ENCODE measurements at regions not wholly inside any gene's neighbourhood (a gene's known extent, or its start where the extent isn't known, plus 50 kb on each side); places are given as distances from the start of the nearest gene placed in this dataset.
"Not testable (repeated sequence)": the region's sequence is repeated elsewhere in the genome, so short reads cannot be mapped to it uniquely, and the experiment has no call there.

GRCh38 chr12:32023861-32024260 lies 64.6 kb downstream of the RESF1 start:
- TF ChIP-seq CTCF, POLR2A, POLR2AphosphoS5 (IDR thresholded peaks at IDR 0.05): not testable (repeated sequence)

All from breast epithelium (tissue), 3 donors.